ENCODE measurements at regions not wholly inside any gene's neighbourhood (a gene's known extent, or its start where the extent isn't known, plus 50 kb on each side); places are given as distances from the start of the nearest gene placed in this dataset.
"Not testable (repeated sequence)": the region's sequence is repeated elsewhere in the genome, so short reads cannot be mapped to it uniquely, and the experiment has no call there.

DNA sequence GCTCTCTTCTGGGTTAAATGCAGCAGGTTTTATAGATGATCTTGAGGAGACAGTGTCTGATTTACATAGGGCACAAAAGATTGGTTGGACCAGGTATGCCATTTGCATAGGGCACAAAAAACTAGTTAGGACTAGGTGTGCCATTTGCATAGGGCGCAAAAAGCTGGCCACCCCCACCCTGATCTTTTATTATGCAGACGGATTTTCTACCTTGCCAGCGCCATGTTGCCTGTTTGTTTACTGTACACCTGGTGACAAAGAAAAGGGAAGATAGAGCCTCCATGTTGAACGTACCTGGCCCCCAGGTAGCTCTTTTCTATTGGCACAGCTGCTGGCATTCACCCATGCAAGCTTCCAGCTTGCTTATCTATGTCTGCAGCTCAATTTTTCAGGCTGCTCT, 790.4 kb downstream of the TTLL7 start:
- TF ChIP-seq, protein P1, sequence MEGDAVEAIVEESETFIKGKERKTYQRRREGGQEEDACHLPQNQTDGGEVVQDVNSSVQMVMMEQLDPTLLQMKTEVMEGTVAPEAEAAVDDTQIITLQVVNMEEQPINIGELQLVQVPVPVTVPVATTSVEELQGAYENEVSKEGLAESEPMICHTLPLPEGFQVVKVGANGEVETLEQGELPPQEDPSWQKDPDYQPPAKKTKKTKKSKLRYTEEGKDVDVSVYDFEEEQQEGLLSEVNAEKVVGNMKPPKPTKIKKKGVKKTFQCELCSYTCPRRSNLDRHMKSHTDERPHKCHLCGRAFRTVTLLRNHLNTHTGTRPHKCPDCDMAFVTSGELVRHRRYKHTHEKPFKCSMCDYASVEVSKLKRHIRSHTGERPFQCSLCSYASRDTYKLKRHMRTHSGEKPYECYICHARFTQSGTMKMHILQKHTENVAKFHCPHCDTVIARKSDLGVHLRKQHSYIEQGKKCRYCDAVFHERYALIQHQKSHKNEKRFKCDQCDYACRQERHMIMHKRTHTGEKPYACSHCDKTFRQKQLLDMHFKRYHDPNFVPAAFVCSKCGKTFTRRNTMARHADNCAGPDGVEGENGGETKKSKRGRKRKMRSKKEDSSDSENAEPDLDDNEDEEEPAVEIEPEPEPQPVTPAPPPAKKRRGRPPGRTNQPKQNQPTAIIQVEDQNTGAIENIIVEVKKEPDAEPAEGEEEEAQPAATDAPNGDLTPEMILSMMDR (IDR thresholded peaks at IDR 0.05; ENCODE audit: low read depth, low read length) = not testable (repeated sequence)
- TF ChIP-seq, protein P2, sequence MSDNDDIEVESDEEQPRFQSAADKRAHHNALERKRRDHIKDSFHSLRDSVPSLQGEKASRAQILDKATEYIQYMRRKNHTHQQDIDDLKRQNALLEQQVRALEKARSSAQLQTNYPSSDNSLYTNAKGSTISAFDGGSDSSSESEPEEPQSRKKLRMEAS (IDR thresholded peaks at IDR 0.05; ENCODE audit: low read depth, low read length) = not testable (repeated sequence)
- TF ChIP-seq POLR2A (IDR thresholded peaks at IDR 0.05; ENCODE audit: extremely low read depth, insufficient read length) = not testable (repeated sequence)

Data from NB4 (cell line).